ENCODE measurements at regions not wholly inside any gene's neighbourhood (a gene's known extent, or its start where the extent isn't known, plus 50 kb on each side); places are given as distances from the start of the nearest gene placed in this dataset.

DNA sequence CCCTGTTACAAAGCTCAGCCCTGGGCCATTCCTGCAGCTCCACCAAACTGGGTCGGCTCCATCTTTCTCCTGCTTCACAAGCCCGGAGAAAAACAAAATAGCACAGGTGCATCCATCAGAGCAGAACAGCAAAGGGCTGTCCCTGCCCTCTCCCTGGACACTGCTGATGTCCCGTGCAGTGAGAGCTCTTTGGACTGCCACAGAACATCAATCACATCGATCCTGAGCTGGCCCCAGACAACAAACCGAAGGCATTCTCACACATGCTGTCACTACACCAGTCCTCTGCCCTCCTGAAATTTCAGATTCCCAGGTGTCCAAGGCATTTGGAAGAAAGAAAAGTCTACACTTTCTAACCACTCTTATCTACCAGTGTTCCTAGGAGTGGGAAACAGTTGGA, 427.1 kb upstream of the ZMIZ1 start:
- intact Hi-C loops (cut with DNase I; ENCODE audit: low total_unique reads) (no loop called here), in situ Hi-C loops (cut with MboI; ENCODE audit: low sequenced_read_pairs in 4 of 4) (loop anchor here in 1 of 4 donors (25.0 kb wide), 1 partner anchor 579 kb away; no protein-coding TSS in a partner anchor)
- no peaks in the 10 kb centered on the region for H3K9me3 ChIP-seq
- peaks cover 7 to 11% of the 10 kb centered on the region in 2 donors for H3K4me1 ChIP-seq
- peak overlapping the region in 2 of 4 donors; percentile 44 to 49 for H3K27ac ChIP-seq
- H3K27me3 ChIP-seq = no peaks in the 10 kb centered on the region
- no peaks in the 10 kb centered on the region for H3K36me3 ChIP-seq
- TF ChIP-seq, protein P1, sequence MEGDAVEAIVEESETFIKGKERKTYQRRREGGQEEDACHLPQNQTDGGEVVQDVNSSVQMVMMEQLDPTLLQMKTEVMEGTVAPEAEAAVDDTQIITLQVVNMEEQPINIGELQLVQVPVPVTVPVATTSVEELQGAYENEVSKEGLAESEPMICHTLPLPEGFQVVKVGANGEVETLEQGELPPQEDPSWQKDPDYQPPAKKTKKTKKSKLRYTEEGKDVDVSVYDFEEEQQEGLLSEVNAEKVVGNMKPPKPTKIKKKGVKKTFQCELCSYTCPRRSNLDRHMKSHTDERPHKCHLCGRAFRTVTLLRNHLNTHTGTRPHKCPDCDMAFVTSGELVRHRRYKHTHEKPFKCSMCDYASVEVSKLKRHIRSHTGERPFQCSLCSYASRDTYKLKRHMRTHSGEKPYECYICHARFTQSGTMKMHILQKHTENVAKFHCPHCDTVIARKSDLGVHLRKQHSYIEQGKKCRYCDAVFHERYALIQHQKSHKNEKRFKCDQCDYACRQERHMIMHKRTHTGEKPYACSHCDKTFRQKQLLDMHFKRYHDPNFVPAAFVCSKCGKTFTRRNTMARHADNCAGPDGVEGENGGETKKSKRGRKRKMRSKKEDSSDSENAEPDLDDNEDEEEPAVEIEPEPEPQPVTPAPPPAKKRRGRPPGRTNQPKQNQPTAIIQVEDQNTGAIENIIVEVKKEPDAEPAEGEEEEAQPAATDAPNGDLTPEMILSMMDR (IDR thresholded peaks at IDR 0.05 in 4 of 5, conservative IDR thresholded peaks at IDR 0.05 in 1 of 5) = no peak
- no peak for TF ChIP-seq POLR2A (IDR thresholded peaks at IDR 0.05)
- H3K4me3 ChIP-seq = no peak overlapping the region
- ATAC-seq (no peak), DNase-seq (no peak)

DNA sequence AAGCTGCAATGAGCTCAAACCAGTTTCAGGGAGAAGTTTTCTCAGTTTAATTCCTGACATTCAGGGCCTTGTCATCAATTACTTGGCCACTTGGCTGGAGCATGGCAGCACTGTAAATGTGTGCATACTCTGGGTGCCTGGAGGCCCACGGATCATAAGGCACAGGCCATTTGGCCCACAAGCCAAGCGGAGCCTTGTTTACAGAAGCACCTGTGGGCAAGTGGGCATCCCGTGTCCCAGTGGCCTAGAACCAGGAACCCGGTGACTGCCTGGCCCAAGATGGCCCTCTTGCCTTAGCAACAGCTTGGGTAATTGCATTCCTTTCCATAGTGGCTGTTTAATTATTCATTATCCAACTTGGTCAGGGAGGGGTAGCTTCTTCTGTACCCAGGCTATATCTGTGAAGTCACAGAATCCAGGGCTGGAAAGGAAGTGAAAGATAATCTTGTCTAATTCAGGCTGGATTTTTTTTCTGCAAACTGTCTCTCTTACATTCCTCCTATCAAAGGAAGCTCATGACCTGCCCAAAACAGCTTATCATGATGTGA, 426.4 kb upstream of the ZMIZ1 start:
- intact Hi-C loops (cut with DNase I; ENCODE audit: low total_unique reads) = no loop called here
- in situ Hi-C loops (cut with MboI; ENCODE audit: low sequenced_read_pairs in 4 of 4) = loop anchor here in 1 of 4 donors (25.0 kb wide), 1 partner anchor 580 kb away; no protein-coding TSS in a partner anchor
- DNase-seq (no peak), ATAC-seq (no peak)
- no peak overlapping the region for H3K4me3 ChIP-seq
- H3K4me1 ChIP-seq = peaks cover 7 to 11% of the 10 kb centered on the region in 2 donors
- no peaks in the 10 kb centered on the region for H3K27me3 ChIP-seq
- no peaks in the 10 kb centered on the region for H3K9me3 ChIP-seq
- TF ChIP-seq, protein P1 (IDR thresholded peaks at IDR 0.05 in 4 of 5, conservative IDR thresholded peaks at IDR 0.05 in 1 of 5) = no peak
- no peak for TF ChIP-seq POLR2A (IDR thresholded peaks at IDR 0.05)
- H3K27ac ChIP-seq = no peak overlapping the region
- H3K36me3 ChIP-seq = no peaks in the 10 kb centered on the region

DNA sequence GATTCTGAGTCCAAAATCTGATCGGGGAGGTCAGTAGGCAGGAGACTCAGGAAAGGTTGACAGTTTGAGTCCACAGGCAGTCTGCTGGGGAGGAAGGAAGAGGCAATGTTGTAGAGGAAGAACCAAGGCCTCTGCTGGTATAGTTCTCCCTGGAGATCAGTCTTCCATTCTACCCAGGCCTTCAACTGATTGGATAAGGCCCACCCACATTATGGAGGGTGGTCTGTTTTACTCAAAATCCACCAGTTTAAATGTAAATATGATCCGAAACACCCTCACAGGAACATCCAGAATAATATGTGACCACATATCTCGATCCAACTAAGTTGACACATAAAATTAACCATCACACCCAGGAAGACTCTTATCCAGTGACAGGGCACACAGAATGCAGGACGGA, 425.3 kb upstream of the ZMIZ1 start:
- Histone ChIP-seq H3K4me1 (peaks cover 7 to 11% of the 10 kb centered on the region in 2 donors), H3K36me3 (no peaks in the 10 kb centered on the region), H3K27ac (no peak overlapping the region), H3K9me3 (no peaks in the 10 kb centered on the region), H3K27me3 (no peaks in the 10 kb centered on the region), H3K4me3 (no peak overlapping the region)
- ATAC-seq = no peak
- no peak for TF ChIP-seq POLR2A (IDR thresholded peaks at IDR 0.05)
- TF ChIP-seq, protein P1 (IDR thresholded peaks at IDR 0.05 in 4 of 5, conservative IDR thresholded peaks at IDR 0.05 in 1 of 5) = no peak
- in situ Hi-C loops (cut with MboI; ENCODE audit: low sequenced_read_pairs in 4 of 4) (loop anchor here in 1 of 4 donors (25.0 kb wide), 1 partner anchor 581 kb away; no protein-coding TSS in a partner anchor), intact Hi-C loops (cut with DNase I; ENCODE audit: low total_unique reads) (no loop called here)
- no peak for DNase-seq

DNA sequence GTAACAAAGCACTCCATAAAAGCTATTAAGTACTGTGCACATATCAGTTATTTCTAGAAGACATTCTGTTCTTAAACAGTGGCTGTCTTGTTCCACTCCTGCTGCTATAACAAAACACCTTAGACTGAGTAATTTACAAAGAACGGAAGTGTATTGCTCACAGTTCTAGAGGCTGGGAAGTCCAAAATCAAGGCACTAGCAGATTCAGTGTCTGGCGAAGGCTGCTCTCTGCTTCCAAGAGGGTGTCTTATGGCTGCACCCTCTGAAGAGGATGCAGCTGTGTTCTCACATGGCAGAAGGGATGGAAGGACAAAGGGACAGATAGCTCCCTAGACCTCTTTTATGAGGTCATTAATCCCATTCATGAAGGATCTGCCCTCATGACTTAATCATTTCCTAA, 424.2 kb upstream of the ZMIZ1 start:
- in situ Hi-C loops (cut with MboI; ENCODE audit: low sequenced_read_pairs in 4 of 4) = loop anchor here in 1 of 4 donors (25.0 kb wide), 1 partner anchor 582 kb away; no protein-coding TSS in a partner anchor
- H3K4me1 ChIP-seq = peaks cover 7 to 11% of the 10 kb centered on the region in 2 donors
- H3K4me3 ChIP-seq = no peak overlapping the region
- no peak for DNase-seq
- H3K27me3 ChIP-seq = no peaks in the 10 kb centered on the region
- no peak overlapping the region for H3K27ac ChIP-seq
- intact Hi-C loops (cut with DNase I; ENCODE audit: low total_unique reads) = no loop called here
- TF ChIP-seq, protein P1 (IDR thresholded peaks at IDR 0.05 in 4 of 5, conservative IDR thresholded peaks at IDR 0.05 in 1 of 5) = no peak
- no peak for TF ChIP-seq POLR2A (IDR thresholded peaks at IDR 0.05)
- no peak for ATAC-seq
- H3K36me3 ChIP-seq = no peaks in the 10 kb centered on the region
- H3K9me3 ChIP-seq = no peaks in the 10 kb centered on the region

All from gastrocnemius medialis (tissue), 4 donors.